ENCODE measurements at regions not wholly inside any gene's neighbourhood (a gene's known extent, or its start where the extent isn't known, plus 50 kb on each side); places are given as distances from the start of the nearest gene placed in this dataset.

DNA sequence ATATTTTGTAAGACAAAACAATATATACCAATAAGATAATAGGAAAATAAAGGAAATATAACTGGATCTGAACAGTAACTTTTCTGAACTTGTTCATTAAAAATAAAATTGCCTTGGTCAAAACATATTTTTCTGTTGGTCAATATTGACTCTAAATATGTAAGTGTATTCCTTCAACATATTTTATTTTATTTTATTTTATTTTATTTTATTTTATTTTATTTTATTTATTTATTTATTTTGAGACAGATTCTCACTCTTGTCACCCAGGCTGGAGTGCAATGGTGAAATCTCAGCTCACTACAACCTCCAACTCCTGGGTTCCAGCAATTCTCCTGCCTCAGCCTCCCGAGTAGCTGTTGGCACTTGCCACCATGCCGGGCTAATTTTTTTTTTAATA is 571.0 kb downstream of the NR2F1-AS1 start:
- TF ChIP-seq CTCF (IDR thresholded peaks at IDR 0.05) (no peak), POLR2A (IDR thresholded peaks at IDR 0.05) (no peak)
